Vagina (tissue), 2 donors: ENCODE measurements at regions not wholly inside any gene's neighbourhood (a gene's known extent, or its start where the extent isn't known, plus 50 kb on each side); places are given as distances from the start of the nearest gene placed in this dataset.

Experiments used
- DNase-seq, 2 donors: peaks; one replicate each; pipeline ENCODE4 v3.0.0-alpha.2; 2017; ENCODE audit errors: extremely low spot score in 2 of 2
- H3K27ac ChIP-seq: fragments of 200-600 bp; sonication (generic); one replicate; pipeline ENCODE4 v1.5.1; 2019
- H3K27me3 ChIP-seq: fragments of 200-600 bp; sonication (generic); one replicate; pipeline ENCODE4 v1.5.1; 2019
- H3K36me3 ChIP-seq, 2 donors: fragments of 200-600 bp; sonication (generic); one replicate each; pipeline ENCODE4 v1.5.1; 2017 to 2019
- H3K4me1 ChIP-seq: fragments of 200-600 bp; sonication (generic); one replicate; pipeline ENCODE4 v1.5.1; 2019
- H3K4me3 ChIP-seq, 2 donors: fragments of 200-600 bp; sonication (generic); 1 replicate in 1 of 2; 2 replicates in 1 of 2; pipeline ENCODE4 v1.5.1; 2016 to 2019
- H3K9me3 ChIP-seq: fragments of 200-600 bp; sonication (generic); one replicate; pipeline ENCODE4 v1.5.1; 2019
- POLR2A ChIP-seq, 2 donors: fragments of 450-650 bp; IDR thresholded peaks; one replicate each; pipeline ENCODE4 v1.6.1; 2017; ENCODE audit warnings: antibody characterized with exemption in 2 of 2, mild to moderate bottlenecking in 2 of 2, moderate library complexity in 2 of 2
- POLR2AphosphoS5 ChIP-seq, 2 donors: sonication (generic); formaldehyde crosslinking; IDR thresholded peaks; one replicate each; pipeline ENCODE4 v1.9.0; 2017; ENCODE audit warnings: antibody characterized with exemption in 2 of 2, mild to moderate bottlenecking in 2 of 2, low read depth in 1 of 2; ENCODE audit not compliant: insufficient read depth in 1 of 2
- intact Hi-C: fragments of 100-400 bp; cut with DNase I; formaldehyde crosslinking; loops from one replicate; pipeline ENCODE4 v1.15.1; 2023
- TF ChIP-seq, protein P1 (sequence below), 3 experiments: fragments of 450-650 bp in 2 of 3; fragments of 200-600 bp in 1 of 3; sonication (generic) in 1 of 3; IDR thresholded peaks; one replicate each; pipeline ENCODE4 v1.5.1; 2017 to 2019; ENCODE audit warnings: antibody characterized with exemption in 3 of 3, mild to moderate bottlenecking in 2 of 3, moderate library complexity in 2 of 3

DNA sequence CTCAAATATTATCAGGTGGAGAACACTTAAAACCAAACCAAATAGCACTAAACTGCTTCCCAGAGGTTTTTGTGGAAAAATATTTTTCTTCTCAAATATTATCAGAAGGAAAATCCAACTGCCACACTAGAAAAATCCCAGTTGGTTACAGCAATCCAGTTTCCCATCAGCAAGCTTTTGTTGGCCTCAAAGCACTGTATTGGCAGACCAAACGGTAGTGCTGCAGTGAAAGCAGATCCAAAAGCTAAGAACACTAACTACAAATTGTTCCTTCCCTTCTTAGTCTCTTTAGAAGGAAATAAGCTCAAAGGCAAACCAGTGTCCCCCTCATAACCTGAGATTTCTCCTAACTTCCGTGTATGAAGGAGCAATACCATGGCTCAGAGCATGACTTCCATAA, 105.3 kb downstream of the TRIM36 start:
- no peaks in the 10 kb centered on the region for H3K9me3 ChIP-seq
- no peak overlapping the region for H3K27ac ChIP-seq
- intact Hi-C loops = no loop called here
- no peaks in the 10 kb centered on the region for H3K27me3 ChIP-seq
- no peak overlapping the region for H3K4me3 ChIP-seq
- no peaks in the 10 kb centered on the region for H3K36me3 ChIP-seq
- DNase-seq = peak in 1 of 2 donors; percentile 13
- H3K4me1 ChIP-seq = no peaks in the 10 kb centered on the region
- TF ChIP-seq, protein P1, sequence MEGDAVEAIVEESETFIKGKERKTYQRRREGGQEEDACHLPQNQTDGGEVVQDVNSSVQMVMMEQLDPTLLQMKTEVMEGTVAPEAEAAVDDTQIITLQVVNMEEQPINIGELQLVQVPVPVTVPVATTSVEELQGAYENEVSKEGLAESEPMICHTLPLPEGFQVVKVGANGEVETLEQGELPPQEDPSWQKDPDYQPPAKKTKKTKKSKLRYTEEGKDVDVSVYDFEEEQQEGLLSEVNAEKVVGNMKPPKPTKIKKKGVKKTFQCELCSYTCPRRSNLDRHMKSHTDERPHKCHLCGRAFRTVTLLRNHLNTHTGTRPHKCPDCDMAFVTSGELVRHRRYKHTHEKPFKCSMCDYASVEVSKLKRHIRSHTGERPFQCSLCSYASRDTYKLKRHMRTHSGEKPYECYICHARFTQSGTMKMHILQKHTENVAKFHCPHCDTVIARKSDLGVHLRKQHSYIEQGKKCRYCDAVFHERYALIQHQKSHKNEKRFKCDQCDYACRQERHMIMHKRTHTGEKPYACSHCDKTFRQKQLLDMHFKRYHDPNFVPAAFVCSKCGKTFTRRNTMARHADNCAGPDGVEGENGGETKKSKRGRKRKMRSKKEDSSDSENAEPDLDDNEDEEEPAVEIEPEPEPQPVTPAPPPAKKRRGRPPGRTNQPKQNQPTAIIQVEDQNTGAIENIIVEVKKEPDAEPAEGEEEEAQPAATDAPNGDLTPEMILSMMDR (IDR thresholded peaks at IDR 0.05) = no peak
- TF ChIP-seq POLR2A (IDR thresholded peaks at IDR 0.05) = no peak
- TF ChIP-seq POLR2AphosphoS5 (IDR thresholded peaks at IDR 0.05; ENCODE audit: insufficient read depth in 1 of 2, low read depth in 1 of 2) = no peak

DNA sequence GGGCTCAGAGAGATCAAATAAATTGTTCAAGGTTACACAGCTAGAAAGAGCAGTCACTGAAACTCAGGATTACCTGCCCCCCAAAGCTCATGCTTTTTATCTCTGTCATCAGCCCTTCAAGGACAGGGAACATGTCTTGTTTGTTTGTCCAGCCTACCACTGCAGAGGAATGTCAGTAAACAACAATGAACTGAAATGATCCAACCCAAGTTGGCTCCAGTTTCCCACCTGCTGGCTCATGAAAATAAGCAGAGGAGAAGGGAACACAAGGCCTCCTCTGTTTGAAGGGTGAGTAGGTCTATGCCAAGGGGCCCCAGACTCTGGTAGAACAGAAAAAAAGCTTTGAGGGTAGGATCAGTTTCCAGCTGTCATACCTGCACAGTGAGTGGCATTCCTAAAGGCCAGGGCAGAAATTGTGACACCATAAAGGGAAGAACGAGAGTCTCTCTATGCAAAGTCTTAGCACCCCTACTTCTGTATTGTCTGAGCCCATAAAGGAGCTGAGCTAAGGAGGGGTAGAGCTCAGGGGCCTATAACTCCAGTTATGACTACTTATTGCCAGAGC, 115.2 kb downstream of the TRIM36 start:
- no peak for DNase-seq
- no peaks in the 10 kb centered on the region for H3K36me3 ChIP-seq
- no peak for TF ChIP-seq POLR2A (IDR thresholded peaks at IDR 0.05)
- TF ChIP-seq POLR2AphosphoS5 (IDR thresholded peaks at IDR 0.05; ENCODE audit: insufficient read depth in 1 of 2, low read depth in 1 of 2) = no peak
- TF ChIP-seq, protein P1 (IDR thresholded peaks at IDR 0.05) = no peak
- H3K27me3 ChIP-seq = no peaks in the 10 kb centered on the region
- no peaks in the 10 kb centered on the region for H3K4me1 ChIP-seq
- intact Hi-C loops = no loop called here
- no peaks in the 10 kb centered on the region for H3K9me3 ChIP-seq
- no peak overlapping the region for H3K27ac ChIP-seq
- H3K4me3 ChIP-seq = no peak overlapping the region

DNA sequence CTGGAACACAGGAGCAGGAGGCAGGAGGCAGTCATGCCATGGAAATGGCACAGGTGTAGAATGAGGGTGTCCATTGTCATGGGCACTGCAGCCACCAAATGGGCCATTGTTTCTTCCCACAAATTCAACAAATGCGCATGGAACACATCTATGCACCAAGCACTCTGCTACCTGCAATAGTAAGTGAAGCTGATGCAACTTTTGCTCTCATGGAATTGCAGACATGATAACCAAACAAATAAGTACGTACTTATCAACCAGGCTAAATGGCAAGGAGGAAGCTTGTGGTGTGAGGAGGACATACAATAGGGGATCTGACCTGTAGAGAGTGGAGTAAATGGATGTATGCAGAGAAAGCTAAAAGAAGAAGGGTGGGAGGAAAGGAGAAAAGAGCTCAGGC, 116.8 kb downstream of the TRIM36 start:
- no peak for TF ChIP-seq POLR2AphosphoS5 (IDR thresholded peaks at IDR 0.05; ENCODE audit: insufficient read depth in 1 of 2, low read depth in 1 of 2)
- TF ChIP-seq, protein P1 (IDR thresholded peaks at IDR 0.05) = no peak
- no peak for TF ChIP-seq POLR2A (IDR thresholded peaks at IDR 0.05)
- Histone ChIP-seq H3K4me3 (no peak overlapping the region), H3K9me3 (no peaks in the 10 kb centered on the region), H3K4me1 (no peaks in the 10 kb centered on the region), H3K36me3 (no peaks in the 10 kb centered on the region), H3K27ac (no peak overlapping the region), H3K27me3 (no peaks in the 10 kb centered on the region)
- no peak for DNase-seq
- intact Hi-C loops = no loop called here

DNA sequence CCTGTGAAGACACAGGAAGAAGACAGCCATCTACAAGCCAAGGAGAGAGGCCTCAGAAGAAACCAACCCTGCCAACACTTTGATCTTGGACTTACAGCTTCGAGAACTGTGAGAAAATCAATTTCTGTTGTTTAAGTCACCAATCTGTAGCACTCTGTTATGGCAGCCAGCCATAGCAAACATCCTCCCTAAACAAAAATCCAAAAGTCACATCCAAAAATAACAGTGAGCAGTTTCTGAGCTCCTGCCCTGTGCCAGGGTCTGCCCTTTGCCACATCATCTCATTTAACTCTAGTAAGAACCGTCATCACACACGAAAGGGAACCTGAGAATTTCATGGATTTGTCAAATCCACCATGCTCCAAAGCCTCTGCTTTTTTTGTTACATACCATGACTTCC, 118.8 kb downstream of the TRIM36 start:
- DNase-seq = no peak
- intact Hi-C loops = no loop called here
- Histone ChIP-seq H3K36me3 (no peaks in the 10 kb centered on the region), H3K27ac (no peak overlapping the region), H3K4me3 (no peak overlapping the region), H3K4me1 (no peaks in the 10 kb centered on the region), H3K9me3 (no peaks in the 10 kb centered on the region), H3K27me3 (no peaks in the 10 kb centered on the region)
- TF ChIP-seq POLR2A (IDR thresholded peaks at IDR 0.05) (no peak), POLR2AphosphoS5 (IDR thresholded peaks at IDR 0.05; ENCODE audit: insufficient read depth in 1 of 2, low read depth in 1 of 2) (no peak)
- TF ChIP-seq, protein P1 (IDR thresholded peaks at IDR 0.05) = no peak

DNA sequence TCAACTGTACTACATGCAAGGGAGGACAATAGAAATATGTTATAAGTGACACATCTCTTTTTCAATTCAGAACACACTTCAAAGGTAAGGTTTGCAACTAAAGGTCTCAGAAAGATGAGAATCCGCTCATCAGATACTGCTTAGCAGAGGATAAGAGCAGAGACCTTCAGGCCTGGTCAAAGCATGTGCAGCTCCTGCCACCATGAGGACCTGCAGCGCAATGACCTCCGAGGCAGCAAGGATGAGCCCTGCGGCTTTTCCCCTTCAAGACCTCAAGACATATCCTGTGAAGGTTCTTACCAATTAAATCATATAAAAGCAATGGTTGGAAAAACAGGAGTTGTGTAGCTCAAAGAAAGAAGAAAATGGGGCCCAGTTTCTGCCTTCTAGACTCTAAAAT, 135.8 kb downstream of the TRIM36 start:
- TF ChIP-seq, protein P1 (IDR thresholded peaks at IDR 0.05) = no peak
- TF ChIP-seq POLR2AphosphoS5 (IDR thresholded peaks at IDR 0.05; ENCODE audit: insufficient read depth in 1 of 2, low read depth in 1 of 2) (no peak), POLR2A (IDR thresholded peaks at IDR 0.05) (no peak)
- intact Hi-C loops = no loop called here
- Histone ChIP-seq H3K27ac (no peak overlapping the region), H3K4me3 (no peak overlapping the region), H3K36me3 (no peaks in the 10 kb centered on the region), H3K27me3 (no peaks in the 10 kb centered on the region), H3K9me3 (no peaks in the 10 kb centered on the region), H3K4me1 (no peaks in the 10 kb centered on the region)
- no peak for DNase-seq
